Adrenal gland (tissue), 9 donors: ENCODE measurements at regions not wholly inside any gene's neighbourhood (a gene's known extent, or its start where the extent isn't known, plus 50 kb on each side); places are given as distances from the start of the nearest gene placed in this dataset.

Experiments
- DNase-seq, 7 donors: peaks; one replicate each; pipeline ENCODE4 v3.0.0-alpha.2; 2019 to 2020
- H3K27ac ChIP-seq, 5 donors: fragments of 200-600 bp; sonication (generic) in 4 of 5; 1 replicate in 3 of 5; 2 replicates in 2 of 5; pipeline versions ENCODE4 v1.5.1 to v1.8.0; 2016 to 2020; ENCODE audit warnings: mild to moderate bottlenecking in 1 of 5
- H3K27me3 ChIP-seq: fragments of 200-600 bp; 2 replicates; pipeline ENCODE4 v1.8.0; 2021
- H3K36me3 ChIP-seq, 2 donors: fragments of 200-600 bp; replicated peaks in 1 of 2; 1 replicate in 1 of 2; 2 replicates in 1 of 2; pipeline versions ENCODE4 v1.5.1 to v1.8.0; 2018 to 2022
- H3K4me1 ChIP-seq, 2 donors: fragments of 200-600 bp; replicated peaks in 1 of 2; 1 replicate in 1 of 2; 2 replicates in 1 of 2; pipeline versions ENCODE4 v1.5.1 to v1.8.0; 2018 to 2021
- H3K4me3 ChIP-seq, 4 donors: fragments of 200-600 bp; sonication (generic) in 3 of 4; one replicate each; pipeline ENCODE4 v1.5.1; 2016 to 2018
- H3K9me3 ChIP-seq, 3 donors: fragments of 200-600 bp; sonication (generic) in 1 of 3; replicated peaks in 1 of 3; 1 replicate in 2 of 3; 2 replicates in 1 of 3; pipeline versions ENCODE4 v1.5.1 to v1.8.0; 2016 to 2021
- POLR2A ChIP-seq, 2 donors: fragments of 450-650 bp; IDR thresholded peaks; one replicate each; pipeline ENCODE4 v1.6.1; 2017; ENCODE audit warnings: antibody characterized with exemption in 2 of 2, mild to moderate bottlenecking in 2 of 2, moderate library complexity in 1 of 2
- WGBS, 4 donors: extraction: QIAGEN DNeasy Blood & Tissue Kit in 2 of 4; methylation state at CpG; one replicate each; pipeline versions ENCODE4 v1.1.5 to v1.1.7; 2013 to 2017; 5-methylcytosine and 5-hydroxymethylcytosine counted together
- intact Hi-C, 2 donors: fragments of 100-400 bp; cut with DNase I; formaldehyde crosslinking; loops; one replicate each; pipeline versions ENCODE4 v1.14.1 to v1.15.0; 2022 to 2023
- TF ChIP-seq, protein P1 (sequence below), 6 experiments: fragments of 450-650 bp in 4 of 6; fragments of 200-600 bp in 2 of 6; sonication (generic) in 1 of 6; IDR thresholded peaks; 1 replicate in 5 of 6; 2 replicates in 1 of 6; pipeline versions ENCODE4 v1.5.1 to v1.8.0; 2016 to 2021; ENCODE audit warnings: antibody characterized with exemption in 6 of 6, mild to moderate bottlenecking in 2 of 6, moderate library complexity in 1 of 6
- donor health status: healthy with polysubstance abuse.
- donor health status: Bipolar disorder and iron deficiency.
- donor health status: DM: yes; HTN: yes; CAD: no.
- donor health status: DM: no; HTN: no; CAD: no.
- donor health status: DM: no; HTN: no; CAD: no.

DNA sequence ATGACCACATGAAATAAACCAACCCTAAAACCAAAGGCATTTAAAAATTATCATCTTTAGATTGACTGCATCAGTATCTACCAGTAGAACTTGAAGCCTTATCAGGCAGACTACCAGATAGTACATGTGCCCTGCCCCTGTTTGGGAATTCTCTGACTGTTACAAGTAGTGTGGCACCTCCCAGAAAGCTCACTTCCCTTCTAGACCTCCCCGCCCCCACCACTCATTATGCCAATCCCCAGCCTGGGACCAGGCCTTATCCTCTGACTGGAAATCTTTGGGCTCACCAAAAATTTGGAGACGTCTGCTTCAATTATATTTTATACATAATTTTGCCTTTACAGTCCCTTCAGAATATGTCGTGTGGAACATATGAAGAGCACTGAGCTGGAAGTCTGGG, 155.6 kb downstream of the TFAP2B start:
- Histone ChIP-seq H3K9me3 (no peaks in the 10 kb centered on the region), H3K27me3 (no peaks in the 10 kb centered on the region), H3K36me3 (no peaks in the 10 kb centered on the region), H3K4me1 (no peaks in the 10 kb centered on the region), H3K27ac (no peak overlapping the region), H3K4me3 (no peak overlapping the region)
- intact Hi-C loops, result no loop called here
- no peak for DNase-seq
- no peak for TF ChIP-seq POLR2A (IDR thresholded peaks at IDR 0.05)
- TF ChIP-seq, protein P1, sequence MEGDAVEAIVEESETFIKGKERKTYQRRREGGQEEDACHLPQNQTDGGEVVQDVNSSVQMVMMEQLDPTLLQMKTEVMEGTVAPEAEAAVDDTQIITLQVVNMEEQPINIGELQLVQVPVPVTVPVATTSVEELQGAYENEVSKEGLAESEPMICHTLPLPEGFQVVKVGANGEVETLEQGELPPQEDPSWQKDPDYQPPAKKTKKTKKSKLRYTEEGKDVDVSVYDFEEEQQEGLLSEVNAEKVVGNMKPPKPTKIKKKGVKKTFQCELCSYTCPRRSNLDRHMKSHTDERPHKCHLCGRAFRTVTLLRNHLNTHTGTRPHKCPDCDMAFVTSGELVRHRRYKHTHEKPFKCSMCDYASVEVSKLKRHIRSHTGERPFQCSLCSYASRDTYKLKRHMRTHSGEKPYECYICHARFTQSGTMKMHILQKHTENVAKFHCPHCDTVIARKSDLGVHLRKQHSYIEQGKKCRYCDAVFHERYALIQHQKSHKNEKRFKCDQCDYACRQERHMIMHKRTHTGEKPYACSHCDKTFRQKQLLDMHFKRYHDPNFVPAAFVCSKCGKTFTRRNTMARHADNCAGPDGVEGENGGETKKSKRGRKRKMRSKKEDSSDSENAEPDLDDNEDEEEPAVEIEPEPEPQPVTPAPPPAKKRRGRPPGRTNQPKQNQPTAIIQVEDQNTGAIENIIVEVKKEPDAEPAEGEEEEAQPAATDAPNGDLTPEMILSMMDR (IDR thresholded peaks at IDR 0.05), result no peak
- WGBS, 4 donors, result 73 to 80% (median 75%) methylated on average over 3 of the region's 3 CpGs

- no peak for DNase-seq
- Histone ChIP-seq H3K9me3 (no peaks in the 10 kb centered on the region), H3K27ac (no peak overlapping the region), H3K4me3 (no peak overlapping the region), H3K36me3 (no peaks in the 10 kb centered on the region), H3K4me1 (no peaks in the 10 kb centered on the region), H3K27me3 (no peaks in the 10 kb centered on the region)
- TF ChIP-seq POLR2A (IDR thresholded peaks at IDR 0.05), result no peak
- TF ChIP-seq, protein P1 (IDR thresholded peaks at IDR 0.05), result no peak
- intact Hi-C loops, result no loop called here
- WGBS, 4 donors, result 63 to 78% (median 67%) methylated on average over 2 of the region's 2 CpGs
These were observed 156.5 kb downstream of the TFAP2B start for GRCh38 chr6:50975216-50975615.

DNA sequence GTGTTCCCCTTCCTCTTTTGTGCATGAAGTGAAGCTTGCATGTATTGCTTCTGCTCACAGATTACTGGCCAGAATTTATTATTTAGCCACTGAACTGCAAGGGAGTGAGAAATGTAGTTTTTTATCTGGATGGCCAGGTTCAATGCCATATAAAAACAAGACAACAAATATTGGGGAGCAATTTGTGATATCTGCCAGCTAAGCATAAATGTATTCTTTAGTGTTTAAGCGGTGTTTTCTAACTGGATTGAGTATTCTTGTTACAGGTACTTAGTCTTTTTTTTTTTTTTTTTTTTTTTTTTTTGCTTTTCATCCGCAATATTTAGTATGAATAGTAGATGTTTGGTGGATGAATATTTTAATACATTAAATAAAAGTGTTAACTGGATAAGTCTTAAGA, 158.2 kb downstream of the TFAP2B start:
- Histone ChIP-seq H3K4me1 (no peaks in the 10 kb centered on the region), H3K9me3 (no peaks in the 10 kb centered on the region), H3K27ac (no peak overlapping the region), H3K36me3 (no peaks in the 10 kb centered on the region), H3K27me3 (no peaks in the 10 kb centered on the region), H3K4me3 (no peak overlapping the region)
- no peak for TF ChIP-seq POLR2A (IDR thresholded peaks at IDR 0.05)
- TF ChIP-seq, protein P1 (IDR thresholded peaks at IDR 0.05), result no peak
- 77 to 95% (median 86%) methylated on average over 2 of the region's 2 CpGs for WGBS, 4 donors
- DNase-seq, result no peak
- intact Hi-C loops, result no loop called here

DNA sequence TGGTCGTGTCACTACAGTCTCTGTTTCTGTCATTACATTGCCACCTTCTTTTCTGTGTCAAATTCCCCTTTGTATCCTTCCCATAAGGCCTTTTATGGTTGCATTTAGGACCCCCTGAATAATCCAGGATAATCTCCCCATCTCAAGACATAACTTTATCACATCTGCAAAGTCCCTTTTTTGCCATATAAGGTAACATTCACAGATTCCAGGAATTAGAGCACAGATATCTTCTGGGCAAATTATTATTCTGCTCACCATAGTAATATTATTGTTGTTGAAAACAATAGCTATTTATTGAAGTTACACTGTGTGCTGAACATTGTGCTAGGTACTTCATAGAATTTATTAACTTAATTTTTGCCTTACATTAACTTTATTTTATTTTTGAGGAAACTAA, 159.1 kb downstream of the TFAP2B start:
- no peak for TF ChIP-seq POLR2A (IDR thresholded peaks at IDR 0.05)
- TF ChIP-seq, protein P1 (IDR thresholded peaks at IDR 0.05), result no peak
- Histone ChIP-seq H3K4me1 (no peaks in the 10 kb centered on the region), H3K9me3 (no peaks in the 10 kb centered on the region), H3K27me3 (no peaks in the 10 kb centered on the region), H3K4me3 (no peak overlapping the region), H3K36me3 (no peaks in the 10 kb centered on the region), H3K27ac (no peak overlapping the region)
- intact Hi-C loops, result no loop called here
- no peak for DNase-seq
- WGBS, 4 donors, result 53 to 66% (median 63%) methylated on average over 1 of the region's 1 CpG
